DND-41 (cell line): ENCODE measurements at regions not wholly inside any gene's neighbourhood (a gene's known extent, or its start where the extent isn't known, plus 50 kb on each side); places are given as distances from the start of the nearest gene placed in this dataset.

Experiments
- ATAC-seq: fragments of 200-7000 bp; cut with Tn5 transposase; 3 replicates; pipeline ENCODE4 v1.9.1; 2021; ENCODE audit warnings: low read depth; ENCODE audit not compliant: insufficient read depth
- DNase-seq: peaks from one replicate; pipeline ENCODE4 v3.0.0-alpha.2; 2020
- H2AFZ ChIP-seq: 2 replicates; pipeline ENCODE4 v1.6.0; 2012; ENCODE audit warnings: low read depth, low read length
- H3K27ac ChIP-seq: 2 replicates; pipeline ENCODE4 v1.5.1; 2012; ENCODE audit warnings: low read length, inconsistent platforms
- H3K27me3 ChIP-seq: fragments of 200-600 bp; sonication (generic); 2 replicates; pipeline ENCODE4 v1.6.0; 2012; ENCODE audit warnings: low read length, mild to moderate bottlenecking, inconsistent platforms; ENCODE audit not compliant: insufficient read depth, poor library complexity
- H3K36me3 ChIP-seq: 2 replicates; pipeline ENCODE4 v1.5.1; 2012; ENCODE audit warnings: low read length, inconsistent platforms; ENCODE audit not compliant: insufficient read depth
- H3K4me1 ChIP-seq: 2 replicates; pipeline ENCODE4 v1.5.1; 2012; ENCODE audit warnings: mild to moderate bottlenecking, low read length; ENCODE audit not compliant: insufficient read depth
- H3K4me2 ChIP-seq: 2 replicates; pipeline ENCODE4 v1.6.0; 2012; ENCODE audit warnings: mild to moderate bottlenecking, moderate library complexity, low read length, inconsistent platforms; ENCODE audit not compliant: insufficient read depth
- H3K4me3 ChIP-seq, 2 experiments: fragments of 200-600 bp in 1 of 2; shearing (Covaris generic) in 1 of 2; 2 replicates each; pipeline ENCODE4 v1.5.1; 2012 to 2016; ENCODE audit warnings: inconsistent platforms in 2 of 2, low read length in 2 of 2, mild to moderate bottlenecking in 2 of 2, low read depth in 1 of 2, moderate library complexity in 1 of 2
- H3K79me2 ChIP-seq: 2 replicates; pipeline ENCODE4 v1.6.0; 2012; ENCODE audit warnings: low read length, inconsistent platforms; ENCODE audit not compliant: insufficient read depth
- H3K9ac ChIP-seq: 2 replicates; pipeline ENCODE4 v1.6.0; 2012; ENCODE audit warnings: low read depth, mild to moderate bottlenecking, inconsistent platforms, low read length, moderate library complexity
- H3K9me3 ChIP-seq: 2 replicates; pipeline ENCODE4 v1.5.1; 2012; ENCODE audit warnings: low read length, moderate library complexity, mild to moderate bottlenecking, inconsistent platforms; ENCODE audit not compliant: insufficient read depth, severe bottlenecking
- H4K20me1 ChIP-seq: 2 replicates; pipeline ENCODE4 v1.6.0; 2012; ENCODE audit warnings: low read length; ENCODE audit not compliant: insufficient read depth
- EZH2 ChIP-seq: IDR thresholded peaks from 3 replicates; pipeline ENCODE4 v1.6.1; 2012; ENCODE audit warnings: borderline replicate concordance, low read depth, mild to moderate bottlenecking, moderate library complexity, low read length, inconsistent platforms; ENCODE audit not compliant: severe bottlenecking
- TF ChIP-seq, protein P1 (sequence below): IDR thresholded peaks from 2 replicates; pipeline ENCODE4 v1.5.1; 2012; ENCODE audit warnings: borderline replicate concordance, low read length, moderate library complexity, mild to moderate bottlenecking; ENCODE audit not compliant: poor library complexity, severe bottlenecking; ENCODE audit errors: extremely low read depth

DNA sequence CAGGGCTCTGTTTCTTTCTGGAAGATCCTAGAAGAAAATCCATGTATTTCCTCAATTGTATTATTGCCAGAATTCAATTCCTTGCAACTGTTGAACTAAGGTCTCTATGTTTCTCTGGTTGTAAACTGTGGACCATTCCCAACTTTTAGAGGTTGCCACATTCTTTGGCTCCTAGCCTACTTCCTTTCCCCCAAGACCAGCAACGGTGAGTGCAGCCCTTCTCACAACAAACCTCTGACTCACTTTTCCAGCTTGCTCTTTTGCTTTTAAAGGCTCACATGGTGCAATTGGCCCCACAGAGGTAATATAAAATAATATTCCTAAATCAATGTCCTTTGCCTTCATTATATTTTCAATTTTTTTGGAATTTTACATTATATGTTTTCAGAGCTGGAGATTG is 371.3 kb downstream of the SLITRK5 start:
- no peaks in the 10 kb centered on the region for H3K36me3 ChIP-seq
- H3K4me3 ChIP-seq: no peak overlapping the region
- H3K27ac ChIP-seq: no peak overlapping the region
- no peaks in the 10 kb centered on the region for H3K9me3 ChIP-seq
- H4K20me1 ChIP-seq: no peaks in the 10 kb centered on the region
- H3K27me3 ChIP-seq: no peaks in the 10 kb centered on the region
- DNase-seq: no peak
- H3K4me2 ChIP-seq: no peak overlapping the region
- no peaks in the 10 kb centered on the region for H3K79me2 ChIP-seq
- H2AFZ ChIP-seq: no peak overlapping the region
- no peak for ATAC-seq
- no peak overlapping the region for H3K9ac ChIP-seq
- H3K4me1 ChIP-seq: no peaks in the 10 kb centered on the region
- TF ChIP-seq EZH2: no peak
- TF ChIP-seq, protein P1, sequence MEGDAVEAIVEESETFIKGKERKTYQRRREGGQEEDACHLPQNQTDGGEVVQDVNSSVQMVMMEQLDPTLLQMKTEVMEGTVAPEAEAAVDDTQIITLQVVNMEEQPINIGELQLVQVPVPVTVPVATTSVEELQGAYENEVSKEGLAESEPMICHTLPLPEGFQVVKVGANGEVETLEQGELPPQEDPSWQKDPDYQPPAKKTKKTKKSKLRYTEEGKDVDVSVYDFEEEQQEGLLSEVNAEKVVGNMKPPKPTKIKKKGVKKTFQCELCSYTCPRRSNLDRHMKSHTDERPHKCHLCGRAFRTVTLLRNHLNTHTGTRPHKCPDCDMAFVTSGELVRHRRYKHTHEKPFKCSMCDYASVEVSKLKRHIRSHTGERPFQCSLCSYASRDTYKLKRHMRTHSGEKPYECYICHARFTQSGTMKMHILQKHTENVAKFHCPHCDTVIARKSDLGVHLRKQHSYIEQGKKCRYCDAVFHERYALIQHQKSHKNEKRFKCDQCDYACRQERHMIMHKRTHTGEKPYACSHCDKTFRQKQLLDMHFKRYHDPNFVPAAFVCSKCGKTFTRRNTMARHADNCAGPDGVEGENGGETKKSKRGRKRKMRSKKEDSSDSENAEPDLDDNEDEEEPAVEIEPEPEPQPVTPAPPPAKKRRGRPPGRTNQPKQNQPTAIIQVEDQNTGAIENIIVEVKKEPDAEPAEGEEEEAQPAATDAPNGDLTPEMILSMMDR: no peak

DNA sequence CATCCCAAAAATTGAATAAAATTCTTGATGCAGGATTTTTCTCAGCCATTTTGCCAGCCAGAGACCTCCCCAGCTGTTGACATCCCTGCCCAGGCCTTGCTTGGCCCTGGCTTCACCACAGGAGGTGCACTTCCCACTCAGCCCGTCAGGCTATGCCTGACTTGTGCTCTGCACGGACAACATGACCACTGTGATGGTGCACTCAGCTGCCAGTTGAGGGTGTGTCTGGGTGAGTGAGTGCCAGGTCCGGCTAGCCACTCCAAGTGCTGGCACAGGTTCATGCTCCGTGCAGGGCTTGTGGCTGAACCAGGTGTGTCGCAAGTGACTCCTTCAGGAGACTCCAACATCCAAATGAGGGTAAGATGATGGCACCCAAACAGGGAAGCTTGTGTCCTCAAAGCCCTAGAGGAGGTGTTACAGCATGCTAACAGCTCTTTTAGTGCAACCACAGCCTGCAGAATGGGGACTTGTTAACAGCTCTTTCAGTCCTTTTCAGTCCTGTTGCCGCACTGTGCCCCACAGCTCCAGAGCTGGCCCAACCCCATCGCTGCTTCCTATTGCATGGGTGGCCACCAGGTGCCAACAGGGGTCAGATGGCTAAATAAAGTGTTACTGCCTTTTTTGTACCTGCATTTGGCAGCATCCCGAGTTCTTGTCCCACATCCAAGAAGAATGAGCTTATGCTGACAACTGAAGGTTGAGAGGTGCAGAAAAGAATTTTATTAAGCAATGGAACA is 380.7 kb downstream of the SLITRK5 start:
- H3K4me1 ChIP-seq: no peaks in the 10 kb centered on the region
- H3K36me3 ChIP-seq: no peaks in the 10 kb centered on the region
- no peak for ATAC-seq
- peaks cover 10% of the 10 kb centered on the region for H3K9me3 ChIP-seq
- no peak for DNase-seq
- no peak overlapping the region for H3K4me3 ChIP-seq
- no peak overlapping the region for H3K4me2 ChIP-seq
- no peaks in the 10 kb centered on the region for H4K20me1 ChIP-seq
- no peak overlapping the region for H3K27ac ChIP-seq
- TF ChIP-seq, protein P1: no peak
- no peak for TF ChIP-seq EZH2
- no peaks in the 10 kb centered on the region for H3K27me3 ChIP-seq
- no peaks in the 10 kb centered on the region for H3K79me2 ChIP-seq
- no peak overlapping the region for H3K9ac ChIP-seq
- H2AFZ ChIP-seq: no peak overlapping the region

DNA sequence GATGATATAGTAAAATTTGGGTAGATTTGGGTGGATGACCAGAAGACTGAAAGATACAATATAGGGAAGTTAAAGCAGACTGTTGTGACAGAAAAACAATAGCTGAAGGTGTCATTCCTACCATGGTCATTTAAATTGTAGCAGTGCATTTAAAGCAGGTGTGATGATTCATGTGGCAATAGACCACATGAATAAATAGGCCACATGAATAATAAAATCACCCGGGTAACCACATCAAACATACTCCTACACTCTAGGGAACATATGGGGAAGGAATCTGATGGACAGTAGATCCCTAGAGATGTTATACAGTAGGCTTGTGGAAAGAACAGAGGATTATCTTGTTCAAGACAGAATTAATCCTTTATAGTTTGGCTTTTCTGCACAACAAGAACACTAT is 392.6 kb downstream of the SLITRK5 start:
- DNase-seq (no peak), ATAC-seq (no peak)
- no peaks in the 10 kb centered on the region for H3K79me2 ChIP-seq
- H3K4me2 ChIP-seq: no peak overlapping the region
- no peak overlapping the region for H3K27ac ChIP-seq
- H3K36me3 ChIP-seq: no peaks in the 10 kb centered on the region
- H2AFZ ChIP-seq: no peak overlapping the region
- no peaks in the 10 kb centered on the region for H4K20me1 ChIP-seq
- no peaks in the 10 kb centered on the region for H3K9me3 ChIP-seq
- no peaks in the 10 kb centered on the region for H3K4me1 ChIP-seq
- H3K9ac ChIP-seq: no peak overlapping the region
- no peaks in the 10 kb centered on the region for H3K27me3 ChIP-seq
- no peak overlapping the region for H3K4me3 ChIP-seq
- TF ChIP-seq, protein P1: no peak
- TF ChIP-seq EZH2: no peak
